GM12872 (cell line): ENCODE measurements at regions not wholly inside any gene's neighbourhood (a gene's known extent, or its start where the extent isn't known, plus 50 kb on each side); places are given as distances from the start of the nearest gene placed in this dataset.

Source experiments
- CTCF ChIP-seq: IDR thresholded peaks from 3 replicates; pipeline ENCODE4 v1.5.1; 2011; ENCODE audit warnings: low read depth, mild to moderate bottlenecking, low read length, moderate library complexity; ENCODE audit not compliant: insufficient read depth

- no peak for TF ChIP-seq CTCF
Measured at GRCh38 chr3:197458906-197459470, 96.8 kb downstream of the BDH1 start.

- peak; percentile 75 for TF ChIP-seq CTCF
Measured at GRCh38 chr3:197458179-197458707, 97.5 kb downstream of the BDH1 start.

GRCh38 chr3:197456261-197457091 lies 99.3 kb downstream of the BDH1 start:
- TF ChIP-seq CTCF: no peak

- TF ChIP-seq CTCF: peak; percentile 35; the same call in 1 of the 3 replicates
Measured at GRCh38 chr3:197454014-197454413, 101.8 kb downstream of the BDH1 start.

GRCh38 chr3:197450810-197451209 lies 105.0 kb downstream of the BDH1 start:
- no peak for TF ChIP-seq CTCF

- no peak for TF ChIP-seq CTCF
Measured at GRCh38 chr3:197450308-197450707, 105.5 kb downstream of the BDH1 start.

- no peak for TF ChIP-seq CTCF
Measured at GRCh38 chr3:197447057-197447456, 108.7 kb downstream of the BDH1 start.
